ENCODE measurements at regions not wholly inside any gene's neighbourhood (a gene's known extent, or its start where the extent isn't known, plus 50 kb on each side); places are given as distances from the start of the nearest gene placed in this dataset.

- TF ChIP-seq CTCF (IDR thresholded peaks at IDR 0.05), result no peak
- Histone ChIP-seq H3K36me3 (ENCODE audit: low read depth) (no peaks in the 10 kb centered on the region), H3K4me1 (ENCODE audit: low read depth) (no peaks in the 10 kb centered on the region), H3K4me3 (no peak overlapping the region), H3K9me3 (no peaks in the 10 kb centered on the region)
- no peak for DNase-seq
- ATAC-seq, result no peak
- intact Hi-C loops (cut with DNase I, micrococcal nuclease), result no loop called here
Measured at GRCh38 chr17:36736201-36737156, 135.1 kb downstream of the MRM1 start.

- DNase-seq (no peak), ATAC-seq (no peak)
- intact Hi-C loops (cut with DNase I, micrococcal nuclease), result no loop called here
- Histone ChIP-seq H3K36me3 (ENCODE audit: low read depth) (no peaks in the 10 kb centered on the region), H3K4me1 (ENCODE audit: low read depth) (no peaks in the 10 kb centered on the region), H3K4me3 (no peak overlapping the region), H3K9me3 (no peaks in the 10 kb centered on the region)
- no peak for TF ChIP-seq CTCF (IDR thresholded peaks at IDR 0.05)
Measured at GRCh38 chr17:36739208-36739607, 137.8 kb downstream of the MRM1 start.

GRCh38 chr17:36740157-36740556 lies 138.8 kb downstream of the MRM1 start:
- ATAC-seq (no peak), DNase-seq (no peak)
- H3K4me1 ChIP-seq (ENCODE audit: low read depth), result no peaks in the 10 kb centered on the region
- intact Hi-C loops (cut with DNase I, micrococcal nuclease), result no loop called here
- H3K36me3 ChIP-seq (ENCODE audit: low read depth), result no peaks in the 10 kb centered on the region
- no peak for TF ChIP-seq CTCF (IDR thresholded peaks at IDR 0.05)
- no peak overlapping the region for H3K4me3 ChIP-seq
- H3K9me3 ChIP-seq, result no peaks in the 10 kb centered on the region

GRCh38 chr17:36741019-36741902 lies 139.9 kb downstream of the MRM1 start:
- no peak overlapping the region for H3K4me3 ChIP-seq
- ATAC-seq, result no peak
- no peaks in the 10 kb centered on the region for H3K36me3 ChIP-seq (ENCODE audit: low read depth)
- H3K4me1 ChIP-seq (ENCODE audit: low read depth), result no peaks in the 10 kb centered on the region
- intact Hi-C loops (cut with DNase I, micrococcal nuclease), result no loop called here
- no peak for DNase-seq
- H3K9me3 ChIP-seq, result no peaks in the 10 kb centered on the region
- no peak for TF ChIP-seq CTCF (IDR thresholded peaks at IDR 0.05)

- no peak for ATAC-seq
- Histone ChIP-seq H3K36me3 (ENCODE audit: low read depth) (no peaks in the 10 kb centered on the region), H3K9me3 (no peaks in the 10 kb centered on the region), H3K4me3 (no peak overlapping the region), H3K4me1 (ENCODE audit: low read depth) (no peaks in the 10 kb centered on the region)
- DNase-seq, result no peak
- intact Hi-C loops (cut with DNase I, micrococcal nuclease), result no loop called here
- TF ChIP-seq CTCF (IDR thresholded peaks at IDR 0.05), result no peak
Measured at GRCh38 chr17:36742267-36743000, 141.1 kb downstream of the MRM1 start.
